Activated CD4-positive, alpha-beta memory T cell treated with anti-CD3 and anti-CD28 coated beads for 36 hours (primary cell): ENCODE measurements at regions not wholly inside any gene's neighbourhood (a gene's known extent, or its start where the extent isn't known, plus 50 kb on each side); places are given as distances from the start of the nearest gene placed in this dataset.

Experiments
- CTCF ChIA-PET: fragments of 350-600 bp; sonication (Branson Sonifier 250); formaldehyde crosslinking; loops from one replicate; lab custom pipeline; 2021; ENCODE audit warnings: antibody characterized with exemption, inconsistent platforms; lab: Charles Lee
- POLR2A ChIA-PET: fragments of 350-600 bp; sonication (Branson Sonifier 250); formaldehyde crosslinking; loops from one replicate; lab custom pipeline; 2021; ENCODE audit warnings: antibody characterized with exemption; lab: Charles Lee
- DNase-seq: peaks from one replicate; pipeline ENCODE4 v3.0.0-alpha.2; 2020
- H3K27ac Mint-ChIP-seq: one replicate; pipeline ENCODE4 v1.8.0; 2021; ENCODE audit warnings: mixed read lengths
- H3K27me3 Mint-ChIP-seq: one replicate; pipeline ENCODE4 v1.8.0; 2021; ENCODE audit warnings: mixed read lengths
- H3K36me3 Mint-ChIP-seq: one replicate; pipeline ENCODE4 v1.8.0; 2021; ENCODE audit warnings: mixed read lengths
- H3K4me1 Mint-ChIP-seq: one replicate; pipeline ENCODE4 v1.8.0; 2021; ENCODE audit warnings: low read depth, mixed read lengths
- H3K4me3 Mint-ChIP-seq: one replicate; pipeline ENCODE4 v1.8.0; 2021; ENCODE audit warnings: mild to moderate bottlenecking, mixed read lengths
- H3K9me3 Mint-ChIP-seq: one replicate; pipeline ENCODE4 v1.8.0; 2021; ENCODE audit warnings: mixed read lengths
- intact Hi-C: fragments of 100-400 bp; cut with micrococcal nuclease; formaldehyde crosslinking; loops from one replicate; pipeline ENCODE4 v1.15.1; 2023

DNA sequence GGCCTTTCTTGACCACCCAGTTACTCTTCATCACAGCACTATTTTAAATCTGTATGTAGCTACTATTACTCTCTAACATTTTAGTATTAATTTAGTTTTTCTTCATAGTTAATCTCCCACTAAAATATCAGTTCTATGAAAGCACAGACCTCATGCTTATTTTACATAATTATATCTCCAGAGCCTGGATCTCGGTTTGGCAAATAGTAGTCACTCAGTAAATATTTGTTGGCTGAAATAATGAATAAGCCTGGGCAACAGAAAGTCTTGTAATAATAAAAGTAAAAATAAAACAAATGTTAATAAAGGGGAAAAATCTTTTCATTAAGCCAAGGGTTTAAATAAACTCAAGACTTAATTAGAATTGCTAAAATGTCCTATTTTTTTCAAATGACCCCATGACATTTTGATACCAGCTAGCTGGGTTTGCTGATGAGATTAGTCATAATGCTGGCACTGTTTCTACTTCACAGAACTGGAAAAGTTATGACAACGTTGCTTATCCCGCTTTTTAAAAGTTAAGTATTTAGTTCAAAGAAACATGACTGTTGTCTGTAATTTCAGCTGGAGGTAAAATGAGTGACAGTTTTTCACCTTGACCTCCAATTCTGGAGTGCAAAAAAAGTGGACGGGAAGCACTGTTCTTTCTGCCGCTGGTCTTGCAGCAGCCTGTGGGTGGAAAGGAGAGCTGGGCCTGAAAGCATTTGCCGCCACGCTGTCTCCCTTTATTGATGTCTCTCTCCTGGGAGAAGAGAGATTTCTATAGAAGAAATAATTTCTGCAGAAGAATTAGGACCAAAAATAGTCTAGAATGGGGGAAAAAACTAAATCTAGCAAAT is 85.2 kb upstream of the SPATA13 start:
- Mint-ChIP-seq H3K9me3 (no peaks in the 10 kb centered on the region), H3K27ac (no peak overlapping the region), H3K36me3 (no peaks in the 10 kb centered on the region), H3K4me3 (no peak overlapping the region), H3K4me1 (no peaks in the 10 kb centered on the region), H3K27me3 (peaks cover 8% of the 10 kb centered on the region)
- intact Hi-C loops, result no loop called here
- no peak for DNase-seq
- ChIA-PET CTCF (no interaction called here), POLR2A (no interaction called here)

GRCh38 chr13:24076109-24076508 is 84.4 kb upstream of the SPATA13 start:
- intact Hi-C loops, result no loop called here
- CTCF ChIA-PET, result no interaction called here
- POLR2A ChIA-PET, result interaction anchor here (0.6 kb wide), 1 partner anchor 29 kb away, joined by 4 read pairs; no protein-coding TSS in a partner anchor

GRCh38 chr13:24076636-24077035 is 83.9 kb upstream of the SPATA13 start:
- Mint-ChIP-seq H3K4me3 (no peak overlapping the region), H3K9me3 (no peaks in the 10 kb centered on the region), H3K27me3 (peaks cover 2% of the 10 kb centered on the region), H3K27ac (no peak overlapping the region), H3K36me3 (no peaks in the 10 kb centered on the region), H3K4me1 (no peaks in the 10 kb centered on the region)
- CTCF ChIA-PET, result no interaction called here
- no peak for DNase-seq
- POLR2A ChIA-PET, result no interaction called here
- intact Hi-C loops, result no loop called here

More at GRCh38 chr13:24076109-24076508, 84.4 kb upstream of the SPATA13 start:
- H3K4me3 Mint-ChIP-seq, result no peak overlapping the region
- H3K36me3 Mint-ChIP-seq, result no peaks in the 10 kb centered on the region
- no peak overlapping the region for H3K27ac Mint-ChIP-seq
- peaks cover 5% of the 10 kb centered on the region for H3K27me3 Mint-ChIP-seq
- DNase-seq, result no peak
- no peaks in the 10 kb centered on the region for H3K9me3 Mint-ChIP-seq
- no peaks in the 10 kb centered on the region for H3K4me1 Mint-ChIP-seq

- Mint-ChIP-seq H3K9me3 (no peaks in the 10 kb centered on the region), H3K4me1 (no peaks in the 10 kb centered on the region), H3K27ac (no peak overlapping the region), H3K4me3 (no peak overlapping the region), H3K36me3 (no peaks in the 10 kb centered on the region), H3K27me3 (peaks cover 3% of the 10 kb centered on the region)
- intact Hi-C loops, result no loop called here
- DNase-seq, result no peak
- CTCF ChIA-PET, result no interaction called here
- POLR2A ChIA-PET, result no interaction called here
Measured at GRCh38 chr13:24080134-24080533, 80.4 kb upstream of the SPATA13 start.

GRCh38 chr13:24081387-24081786 is 79.1 kb upstream of the SPATA13 start:
- peaks cover 6% of the 10 kb centered on the region for H3K27me3 Mint-ChIP-seq

DNA sequence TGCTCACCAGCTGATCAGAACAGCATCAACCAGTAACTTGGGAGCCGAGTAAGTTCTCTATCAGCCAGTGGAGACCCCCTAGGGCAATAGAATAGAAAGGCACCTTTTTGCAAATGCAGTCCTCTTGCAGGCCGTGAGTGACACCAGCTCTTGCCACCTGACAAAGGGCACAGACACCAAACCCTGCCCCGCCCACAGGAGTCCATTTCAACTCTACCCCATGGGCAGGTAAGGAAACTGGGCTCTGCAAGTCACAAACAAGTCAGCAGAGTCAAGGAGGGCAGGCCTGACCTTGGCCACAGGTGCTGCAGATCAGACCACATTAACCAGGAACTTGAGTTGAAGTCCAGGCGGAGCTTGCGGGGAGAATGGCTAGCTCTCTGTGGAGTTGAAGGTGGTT is 77.4 kb upstream of the SPATA13 start:
- H3K4me1 Mint-ChIP-seq, result no peaks in the 10 kb centered on the region
- ChIA-PET CTCF (no interaction called here), POLR2A (no interaction called here)
- no peaks in the 10 kb centered on the region for H3K36me3 Mint-ChIP-seq
- no peaks in the 10 kb centered on the region for H3K9me3 Mint-ChIP-seq
- H3K27ac Mint-ChIP-seq, result no peak overlapping the region
- H3K27me3 Mint-ChIP-seq, result peaks cover 10% of the 10 kb centered on the region
- intact Hi-C loops, result no loop called here
- no peak for DNase-seq
- H3K4me3 Mint-ChIP-seq, result no peak overlapping the region

More at GRCh38 chr13:24081387-24081786, 79.1 kb upstream of the SPATA13 start:
- ChIA-PET CTCF (interaction anchor here (0.6 kb wide), 1 partner anchor 29 kb away, joined by 3 read pairs; no protein-coding TSS in a partner anchor), POLR2A (no interaction called here)
- Mint-ChIP-seq H3K36me3 (no peaks in the 10 kb centered on the region), H3K27ac (no peak overlapping the region), H3K9me3 (no peaks in the 10 kb centered on the region), H3K4me1 (no peaks in the 10 kb centered on the region), H3K4me3 (no peak overlapping the region)
- DNase-seq, result no peak
- intact Hi-C loops, result no loop called here

- DNase-seq, result no peak
- Mint-ChIP-seq H3K27ac (no peak overlapping the region), H3K27me3 (peaks cover 10% of the 10 kb centered on the region), H3K4me3 (no peak overlapping the region), H3K36me3 (no peaks in the 10 kb centered on the region), H3K4me1 (no peaks in the 10 kb centered on the region), H3K9me3 (no peaks in the 10 kb centered on the region)
- intact Hi-C loops, result no loop called here
- CTCF ChIA-PET, result interaction anchor here (0.6 to 0.7 kb wide), 2 partner anchors 25 to 1027 kb away, joined by 3 read pairs; no protein-coding TSS in a partner anchor
- POLR2A ChIA-PET, result no interaction called here
Measured at GRCh38 chr13:24083722-24084421, 76.6 kb upstream of the SPATA13 start.

DNA sequence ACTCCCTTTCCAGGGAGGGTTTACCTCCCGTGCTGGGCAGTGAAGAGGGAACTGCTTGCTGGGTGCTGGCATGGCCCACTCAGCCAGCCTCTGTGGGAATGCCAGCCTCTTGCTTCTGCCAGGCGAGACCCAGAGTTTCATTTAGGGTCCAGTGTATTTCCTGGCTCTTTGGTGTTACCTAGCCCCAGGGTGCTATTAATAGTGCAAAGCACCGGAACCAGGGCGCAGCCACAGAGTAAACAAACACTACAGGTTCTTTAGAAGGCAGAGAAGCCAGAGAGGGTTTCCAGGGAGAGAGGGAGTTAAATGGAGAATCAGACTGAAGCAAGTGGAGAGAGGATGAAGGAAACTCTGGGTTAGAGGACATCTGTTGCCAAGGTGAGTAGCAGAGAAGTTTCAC is 74.9 kb upstream of the SPATA13 start:
- no peak overlapping the region for H3K4me3 Mint-ChIP-seq
- peaks cover 10% of the 10 kb centered on the region for H3K27me3 Mint-ChIP-seq
- POLR2A ChIA-PET, result no interaction called here
- CTCF ChIA-PET, result no interaction called here
- no peak overlapping the region for H3K27ac Mint-ChIP-seq
- H3K9me3 Mint-ChIP-seq, result no peaks in the 10 kb centered on the region
- intact Hi-C loops, result no loop called here
- no peak for DNase-seq
- no peaks in the 10 kb centered on the region for H3K36me3 Mint-ChIP-seq
- H3K4me1 Mint-ChIP-seq, result no peaks in the 10 kb centered on the region

- H3K9me3 Mint-ChIP-seq, result no peaks in the 10 kb centered on the region
- no peak for DNase-seq
- ChIA-PET CTCF (no interaction called here), POLR2A (no interaction called here)
- no peaks in the 10 kb centered on the region for H3K4me1 Mint-ChIP-seq
- H3K4me3 Mint-ChIP-seq, result no peak overlapping the region
- no peaks in the 10 kb centered on the region for H3K36me3 Mint-ChIP-seq
- intact Hi-C loops, result no loop called here
- peaks cover 10% of the 10 kb centered on the region for H3K27me3 Mint-ChIP-seq
- H3K27ac Mint-ChIP-seq, result no peak overlapping the region
Measured at GRCh38 chr13:24086642-24087041, 73.9 kb upstream of the SPATA13 start.

- H3K4me3 Mint-ChIP-seq, result no peak overlapping the region
- H3K27ac Mint-ChIP-seq, result no peak overlapping the region
- peaks cover 11% of the 10 kb centered on the region for H3K27me3 Mint-ChIP-seq
- CTCF ChIA-PET, result interaction anchor here (1.1 to 1.5 kb wide), 2 partner anchors 34 to 67 kb away, joined by 4 read pairs; no protein-coding TSS in a partner anchor
- DNase-seq, result no peak
- POLR2A ChIA-PET, result interaction anchor here (0.9 kb wide), 1 partner anchor 9 kb away, joined by 4 read pairs; no protein-coding TSS in a partner anchor
- H3K36me3 Mint-ChIP-seq, result no peaks in the 10 kb centered on the region
- H3K9me3 Mint-ChIP-seq, result no peaks in the 10 kb centered on the region
- intact Hi-C loops, result no loop called here
- H3K4me1 Mint-ChIP-seq, result no peaks in the 10 kb centered on the region
Measured at GRCh38 chr13:24087605-24088225, 72.8 kb upstream of the SPATA13 start.

GRCh38 chr13:24090049-24090448 is 70.5 kb upstream of the SPATA13 start:
- CTCF ChIA-PET, result interaction anchor here (0.5 kb wide), 1 partner anchor 274 kb away, joined by 3 read pairs; no protein-coding TSS in a partner anchor
- H3K4me3 Mint-ChIP-seq, result no peak overlapping the region

GRCh38 chr13:24091080-24091479 is 69.4 kb upstream of the SPATA13 start:
- CTCF ChIA-PET, result no interaction called here
- no peaks in the 10 kb centered on the region for H3K9me3 Mint-ChIP-seq
- H3K4me1 Mint-ChIP-seq, result no peaks in the 10 kb centered on the region
- POLR2A ChIA-PET, result no interaction called here
- no peak overlapping the region for H3K4me3 Mint-ChIP-seq
- peaks cover 10% of the 10 kb centered on the region for H3K27me3 Mint-ChIP-seq
- no peaks in the 10 kb centered on the region for H3K36me3 Mint-ChIP-seq
- H3K27ac Mint-ChIP-seq, result no peak overlapping the region
- DNase-seq, result no peak
- intact Hi-C loops, result no loop called here

More at GRCh38 chr13:24090049-24090448, 70.5 kb upstream of the SPATA13 start:
- peaks cover 10% of the 10 kb centered on the region for H3K27me3 Mint-ChIP-seq
- intact Hi-C loops, result no loop called here
- no peaks in the 10 kb centered on the region for H3K36me3 Mint-ChIP-seq
- POLR2A ChIA-PET, result no interaction called here
- no peaks in the 10 kb centered on the region for H3K4me1 Mint-ChIP-seq
- H3K9me3 Mint-ChIP-seq, result no peaks in the 10 kb centered on the region
- no peak for DNase-seq
- H3K27ac Mint-ChIP-seq, result no peak overlapping the region
